WTC11 (cell line): ENCODE measurements at regions not wholly inside any gene's neighbourhood (a gene's known extent, or its start where the extent isn't known, plus 50 kb on each side); places are given as distances from the start of the nearest gene placed in this dataset.

ENCODE experiments used
- ATF1 ChIP-seq: sonication (generic); formaldehyde crosslinking; IDR thresholded peaks from 2 replicates; pipeline ENCODE4 v1.8.1; 2023; ENCODE audit warnings: mild to moderate bottlenecking, moderate library complexity, missing genetic modification reagents
- STAT6 ChIP-seq: sonication (generic); formaldehyde crosslinking; conservative IDR thresholded peaks from 2 replicates; pipeline ENCODE4 v1.8.1; 2023; ENCODE audit warnings: mild to moderate bottlenecking, low read depth, missing genetic modification reagents, moderate library complexity
- ZBTB21 ChIP-seq: sonication (generic); formaldehyde crosslinking; IDR thresholded peaks from 2 replicates; pipeline ENCODE4 v1.8.1; 2023; ENCODE audit warnings: mild to moderate bottlenecking, missing genetic modification reagents, borderline replicate concordance
- TF ChIP-seq, protein P1 (sequence below): fragments of 200-600 bp; IDR thresholded peaks from 2 replicates; pipeline ENCODE4 v1.8.0; 2022; ENCODE audit warnings: antibody characterized with exemption

GRCh38 chr6:51474022-51474975 is 613.1 kb downstream of the PKHD1 start:
- TF ChIP-seq ZBTB21 (CRISPR knock-in tag) (no peak), STAT6 (CRISPR knock-in tag) (no peak), ATF1 (no peak)
- TF ChIP-seq, protein P1, sequence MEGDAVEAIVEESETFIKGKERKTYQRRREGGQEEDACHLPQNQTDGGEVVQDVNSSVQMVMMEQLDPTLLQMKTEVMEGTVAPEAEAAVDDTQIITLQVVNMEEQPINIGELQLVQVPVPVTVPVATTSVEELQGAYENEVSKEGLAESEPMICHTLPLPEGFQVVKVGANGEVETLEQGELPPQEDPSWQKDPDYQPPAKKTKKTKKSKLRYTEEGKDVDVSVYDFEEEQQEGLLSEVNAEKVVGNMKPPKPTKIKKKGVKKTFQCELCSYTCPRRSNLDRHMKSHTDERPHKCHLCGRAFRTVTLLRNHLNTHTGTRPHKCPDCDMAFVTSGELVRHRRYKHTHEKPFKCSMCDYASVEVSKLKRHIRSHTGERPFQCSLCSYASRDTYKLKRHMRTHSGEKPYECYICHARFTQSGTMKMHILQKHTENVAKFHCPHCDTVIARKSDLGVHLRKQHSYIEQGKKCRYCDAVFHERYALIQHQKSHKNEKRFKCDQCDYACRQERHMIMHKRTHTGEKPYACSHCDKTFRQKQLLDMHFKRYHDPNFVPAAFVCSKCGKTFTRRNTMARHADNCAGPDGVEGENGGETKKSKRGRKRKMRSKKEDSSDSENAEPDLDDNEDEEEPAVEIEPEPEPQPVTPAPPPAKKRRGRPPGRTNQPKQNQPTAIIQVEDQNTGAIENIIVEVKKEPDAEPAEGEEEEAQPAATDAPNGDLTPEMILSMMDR = no peak
